ENCODE measurements at regions not wholly inside any gene's neighbourhood (a gene's known extent, or its start where the extent isn't known, plus 50 kb on each side); places are given as distances from the start of the nearest gene placed in this dataset.

GRCh38 chr11:30763951-30764350 lies 177.8 kb upstream of the MPPED2 start:
- TF ChIP-seq POLR2A (IDR thresholded peaks at IDR 0.05), result no peak
- TF ChIP-seq CTCF (IDR thresholded peaks at IDR 0.05), result no peak

Data from tibial nerve (tissue), 3 donors.